ENCODE measurements at regions not wholly inside any gene's neighbourhood (a gene's known extent, or its start where the extent isn't known, plus 50 kb on each side); places are given as distances from the start of the nearest gene placed in this dataset.
"Not testable (repeated sequence)": the region's sequence is repeated elsewhere in the genome, so short reads cannot be mapped to it uniquely, and the experiment has no call there.

DNA sequence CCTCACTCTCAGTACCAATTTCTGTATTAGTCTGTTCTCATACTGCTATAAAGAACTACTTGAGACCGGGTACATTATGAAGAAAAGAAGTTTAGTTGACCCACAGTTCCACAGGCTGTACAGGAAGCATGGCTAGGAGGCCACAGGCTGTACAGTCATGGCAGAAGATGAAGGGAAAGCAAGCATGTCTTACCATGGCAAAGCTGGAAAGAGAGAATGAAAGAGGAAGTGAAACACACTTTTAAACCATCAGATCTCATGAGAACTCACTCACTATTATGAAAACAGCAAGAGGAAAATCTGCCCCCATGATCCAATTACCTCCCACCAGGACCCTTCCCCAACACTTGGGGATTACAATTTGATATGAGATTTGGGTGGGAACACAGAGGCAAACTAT is 698.8 kb downstream of the CDH9 start:
- H3K27ac ChIP-seq (ENCODE audit: low read length) = no peak overlapping the region
- no peak overlapping the region for H3K4me3 Mint-ChIP-seq
- no peaks in the 10 kb centered on the region for H3K4me1 Mint-ChIP-seq
- TF ChIP-seq, protein P1, sequence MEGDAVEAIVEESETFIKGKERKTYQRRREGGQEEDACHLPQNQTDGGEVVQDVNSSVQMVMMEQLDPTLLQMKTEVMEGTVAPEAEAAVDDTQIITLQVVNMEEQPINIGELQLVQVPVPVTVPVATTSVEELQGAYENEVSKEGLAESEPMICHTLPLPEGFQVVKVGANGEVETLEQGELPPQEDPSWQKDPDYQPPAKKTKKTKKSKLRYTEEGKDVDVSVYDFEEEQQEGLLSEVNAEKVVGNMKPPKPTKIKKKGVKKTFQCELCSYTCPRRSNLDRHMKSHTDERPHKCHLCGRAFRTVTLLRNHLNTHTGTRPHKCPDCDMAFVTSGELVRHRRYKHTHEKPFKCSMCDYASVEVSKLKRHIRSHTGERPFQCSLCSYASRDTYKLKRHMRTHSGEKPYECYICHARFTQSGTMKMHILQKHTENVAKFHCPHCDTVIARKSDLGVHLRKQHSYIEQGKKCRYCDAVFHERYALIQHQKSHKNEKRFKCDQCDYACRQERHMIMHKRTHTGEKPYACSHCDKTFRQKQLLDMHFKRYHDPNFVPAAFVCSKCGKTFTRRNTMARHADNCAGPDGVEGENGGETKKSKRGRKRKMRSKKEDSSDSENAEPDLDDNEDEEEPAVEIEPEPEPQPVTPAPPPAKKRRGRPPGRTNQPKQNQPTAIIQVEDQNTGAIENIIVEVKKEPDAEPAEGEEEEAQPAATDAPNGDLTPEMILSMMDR (IDR thresholded peaks at IDR 0.05) = no peak
- ATAC-seq (no peak), DNase-seq (no peak)
- H3K36me3 ChIP-seq (ENCODE audit: control insufficient read depth, insufficient read depth, low read length) = no peaks in the 10 kb centered on the region
- H3K9me3 ChIP-seq (ENCODE audit: control insufficient read depth, insufficient read depth, low read length) = peaks cover 6% of the 10 kb centered on the region
- 56% methylated on average over 1 of the region's 1 CpG for WGBS (ENCODE audit: insufficient coverage)
- intact Hi-C loops (cut with micrococcal nuclease) = no loop called here
- H3K9me3 Mint-ChIP-seq = peaks cover 14 to 35% of the 10 kb centered on the region in 2 donors
- H3K4me3 ChIP-seq (ENCODE audit: low read length) = no peak overlapping the region
- H3K27ac Mint-ChIP-seq = no peak overlapping the region
- H3K36me3 Mint-ChIP-seq = no peaks in the 10 kb centered on the region
- H3K27me3 Mint-ChIP-seq (ENCODE audit: low read depth in 2 of 2) = no peaks in the 10 kb centered on the region
- H3K4me1 ChIP-seq (ENCODE audit: control insufficient read depth, insufficient read depth, low read length) = no peaks in the 10 kb centered on the region
- H3K27me3 ChIP-seq (ENCODE audit: control insufficient read depth, insufficient read depth, low read length) = no peaks in the 10 kb centered on the region

DNA sequence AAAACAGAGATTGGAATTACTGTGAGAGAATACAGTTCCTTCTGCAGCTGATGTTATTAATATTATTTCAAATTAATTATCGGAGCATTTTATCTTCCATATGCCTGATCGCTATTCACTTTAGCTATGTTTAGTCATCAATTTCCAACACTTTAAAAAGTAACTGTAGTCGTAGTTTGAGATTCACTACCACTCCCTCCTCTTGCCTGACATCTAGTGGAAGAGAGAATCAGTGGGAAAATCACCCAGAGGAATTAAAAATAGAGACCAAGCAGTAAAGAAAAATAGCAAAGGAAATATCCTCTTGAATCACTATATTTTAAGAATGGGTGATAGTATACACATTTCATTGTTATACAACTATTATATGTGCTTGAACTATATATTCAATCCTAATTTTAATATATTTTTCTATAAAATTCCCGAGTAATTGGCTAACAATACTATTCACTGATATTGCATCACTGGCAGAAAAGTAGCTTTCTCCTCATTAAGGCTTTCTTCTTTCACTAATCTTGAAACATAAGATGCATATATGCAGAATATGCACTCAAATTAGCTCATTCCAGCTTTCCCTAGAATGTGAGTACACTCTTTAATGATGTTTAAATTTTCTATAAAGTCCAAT is 708.7 kb downstream of the CDH9 start:
- H3K9me3 ChIP-seq (ENCODE audit: control insufficient read depth, insufficient read depth, low read length) = peaks cover 14% of the 10 kb centered on the region
- no peak overlapping the region for H3K4me3 ChIP-seq (ENCODE audit: low read length)
- Mint-ChIP-seq H3K4me3 (no peak overlapping the region), H3K27ac (no peak overlapping the region), H3K9me3 (peaks cover 5 to 6% of the 10 kb centered on the region in 2 donors), H3K36me3 (no peaks in the 10 kb centered on the region), H3K27me3 (ENCODE audit: low read depth in 2 of 2) (no peaks in the 10 kb centered on the region), H3K4me1 (no peaks in the 10 kb centered on the region)
- H3K36me3 ChIP-seq (ENCODE audit: control insufficient read depth, insufficient read depth, low read length) = no peaks in the 10 kb centered on the region
- DNase-seq (no peak), ATAC-seq (no peak)
- H3K27ac ChIP-seq (ENCODE audit: low read length) = no peak overlapping the region
- intact Hi-C loops (cut with micrococcal nuclease) = no loop called here
- no peaks in the 10 kb centered on the region for H3K27me3 ChIP-seq (ENCODE audit: control insufficient read depth, insufficient read depth, low read length)
- TF ChIP-seq, protein P1 (IDR thresholded peaks at IDR 0.05) = no peak
- WGBS (ENCODE audit: insufficient coverage) = no CpG with 5 or more reads among the region's 4 CpGs
- H3K4me1 ChIP-seq (ENCODE audit: control insufficient read depth, insufficient read depth, low read length) = no peaks in the 10 kb centered on the region

- H3K4me3 ChIP-seq (ENCODE audit: low read length) = no peak overlapping the region
- H3K36me3 ChIP-seq (ENCODE audit: control insufficient read depth, insufficient read depth, low read length) = no peaks in the 10 kb centered on the region
- no peaks in the 10 kb centered on the region for H3K4me1 ChIP-seq (ENCODE audit: control insufficient read depth, insufficient read depth, low read length)
- peaks cover 14% of the 10 kb centered on the region for H3K9me3 ChIP-seq (ENCODE audit: control insufficient read depth, insufficient read depth, low read length)
- ATAC-seq = no peak
- DNase-seq = no peak
- Mint-ChIP-seq H3K27ac (no peak overlapping the region), H3K4me3 (no peak overlapping the region), H3K9me3 (peaks cover 6% of the 10 kb centered on the region in 2 donors), H3K4me1 (no peaks in the 10 kb centered on the region), H3K27me3 (ENCODE audit: low read depth in 2 of 2) (no peaks in the 10 kb centered on the region), H3K36me3 (no peaks in the 10 kb centered on the region)
- TF ChIP-seq, protein P1 (IDR thresholded peaks at IDR 0.05) = no peak
- no peaks in the 10 kb centered on the region for H3K27me3 ChIP-seq (ENCODE audit: control insufficient read depth, insufficient read depth, low read length)
- 91% methylated on average over 17 of the region's 17 CpGs for WGBS (ENCODE audit: insufficient coverage)
- no peak overlapping the region for H3K27ac ChIP-seq (ENCODE audit: low read length)
- intact Hi-C loops (cut with micrococcal nuclease) = no loop called here
Measured at GRCh38 chr5:26326153-26326759, 712.1 kb downstream of the CDH9 start.

- WGBS (ENCODE audit: insufficient coverage) = 79% methylated on average over 9 of the region's 11 CpGs
- H3K9me3 ChIP-seq (ENCODE audit: control insufficient read depth, insufficient read depth, low read length) = peaks cover 14% of the 10 kb centered on the region
- H3K27ac Mint-ChIP-seq; H3K4me3 Mint-ChIP-seq; H3K36me3 Mint-ChIP-seq; ATAC-seq; H3K36me3 ChIP-seq (ENCODE audit: control insufficient read depth, insufficient read depth, low read length); H3K27me3 Mint-ChIP-seq (ENCODE audit: low read depth in 2 of 2); H3K4me1 Mint-ChIP-seq; intact Hi-C loops (cut with micrococcal nuclease); DNase-seq; H3K9me3 Mint-ChIP-seq; H3K4me3 ChIP-seq (ENCODE audit: low read length); H3K27ac ChIP-seq (ENCODE audit: low read length); H3K4me1 ChIP-seq (ENCODE audit: control insufficient read depth, insufficient read depth, low read length); H3K27me3 ChIP-seq (ENCODE audit: control insufficient read depth, insufficient read depth, low read length): not testable (repeated sequence)
Measured at GRCh38 chr5:26325432-26325831, 713.0 kb downstream of the CDH9 start.

DNA sequence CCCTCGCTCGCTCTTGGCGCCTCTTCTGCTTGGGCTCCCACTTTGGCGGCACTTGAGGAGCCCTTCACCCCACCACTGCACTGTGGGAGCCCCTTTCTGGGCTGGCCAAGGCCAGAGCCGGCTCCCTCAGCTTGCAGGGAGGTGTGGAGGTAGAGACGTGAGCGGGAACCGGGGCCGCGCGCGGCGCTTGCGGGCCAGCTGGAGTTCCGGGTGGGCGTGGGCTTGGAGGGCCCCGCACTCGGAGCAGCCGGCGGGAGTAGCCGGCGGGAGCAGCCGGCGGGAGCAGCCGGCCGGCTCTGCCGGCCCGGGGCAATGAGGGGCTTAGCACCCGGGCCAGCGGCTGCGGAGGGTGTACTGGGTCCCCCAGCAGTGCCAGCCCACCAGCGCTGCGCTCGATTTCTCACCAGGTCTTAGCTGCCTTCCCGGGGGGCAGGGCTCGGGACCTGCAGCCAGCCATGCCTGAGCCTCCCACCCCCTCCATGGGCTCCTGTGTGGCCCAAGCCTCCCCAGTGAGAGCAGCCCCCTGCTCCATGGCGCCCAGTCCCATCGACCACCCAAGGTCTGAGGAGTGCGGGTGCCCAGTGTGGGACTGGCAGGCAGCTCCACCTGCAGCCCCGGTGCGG is 714.0 kb downstream of the CDH9 start:
- H3K27me3 Mint-ChIP-seq (ENCODE audit: low read depth in 2 of 2); intact Hi-C loops (cut with micrococcal nuclease): not testable (repeated sequence)
- WGBS (ENCODE audit: insufficient coverage) = 95% methylated on average over 41 of the region's 41 CpGs

More for the DNA sequence above, 714.0 kb downstream of the CDH9 start:
- not testable (repeated sequence) for H3K36me3 ChIP-seq (ENCODE audit: control insufficient read depth, insufficient read depth, low read length); H3K27ac Mint-ChIP-seq; DNase-seq; H3K27me3 ChIP-seq (ENCODE audit: control insufficient read depth, insufficient read depth, low read length); H3K9me3 Mint-ChIP-seq; ATAC-seq; H3K4me3 ChIP-seq (ENCODE audit: low read length); H3K36me3 Mint-ChIP-seq; H3K4me1 ChIP-seq (ENCODE audit: control insufficient read depth, insufficient read depth, low read length); H3K4me3 Mint-ChIP-seq; H3K27ac ChIP-seq (ENCODE audit: low read length); H3K4me1 Mint-ChIP-seq
- H3K9me3 ChIP-seq (ENCODE audit: control insufficient read depth, insufficient read depth, low read length) = peaks cover 14% of the 10 kb centered on the region
